Peyer's patch (tissue), 4 donors: ENCODE measurements at regions not wholly inside any gene's neighbourhood (a gene's known extent, or its start where the extent isn't known, plus 50 kb on each side); places are given as distances from the start of the nearest gene placed in this dataset.
"Not testable (repeated sequence)": the region's sequence is repeated elsewhere in the genome, so short reads cannot be mapped to it uniquely, and the experiment has no call there.

ENCODE experiments used
- DNase-seq, 3 donors: peaks; one replicate each; pipeline ENCODE4 v3.0.0-alpha.2; 2017 to 2019
- H3K27ac ChIP-seq, 4 donors: fragments of 200-600 bp; sonication (generic); one replicate each; pipeline ENCODE4 v1.5.1; 2016 to 2019
- H3K27me3 ChIP-seq, 2 donors: fragments of 200-600 bp; sonication (generic); one replicate each; pipeline ENCODE4 v1.5.1; 2019
- H3K36me3 ChIP-seq, 3 donors: fragments of 200-600 bp; sonication (generic); one replicate each; pipeline ENCODE4 v1.5.1; 2016 to 2019
- H3K4me1 ChIP-seq, 4 donors: fragments of 200-600 bp; sonication (generic); one replicate each; pipeline ENCODE4 v1.5.1; 2016 to 2019
- H3K4me3 ChIP-seq, 4 donors: fragments of 200-600 bp; sonication (generic); 1 replicate in 3 of 4; 2 replicates in 1 of 4; pipeline ENCODE4 v1.5.1; 2016 to 2019; ENCODE audit warnings: mild to moderate bottlenecking in 1 of 4
- H3K9me3 ChIP-seq, 4 donors: fragments of 200-600 bp; sonication (generic); one replicate each; pipeline ENCODE4 v1.5.1; 2016 to 2019; ENCODE audit warnings: mild to moderate bottlenecking in 1 of 4
- POLR2A ChIP-seq, 2 donors: fragments of 450-650 bp; IDR thresholded peaks; one replicate each; pipeline ENCODE4 v1.5.1; 2017; ENCODE audit warnings: antibody characterized with exemption in 2 of 2, mild to moderate bottlenecking in 2 of 2, moderate library complexity in 2 of 2
- TF ChIP-seq, protein P1 (sequence below), 6 experiments: fragments of 450-650 bp in 4 of 6; fragments of 200-600 bp in 2 of 6; sonication (generic) in 1 of 6; IDR thresholded peaks; one replicate each; pipeline ENCODE4 v1.5.1; 2017 to 2019; ENCODE audit warnings: antibody characterized with exemption in 6 of 6, mild to moderate bottlenecking in 3 of 6, moderate library complexity in 1 of 6

DNA sequence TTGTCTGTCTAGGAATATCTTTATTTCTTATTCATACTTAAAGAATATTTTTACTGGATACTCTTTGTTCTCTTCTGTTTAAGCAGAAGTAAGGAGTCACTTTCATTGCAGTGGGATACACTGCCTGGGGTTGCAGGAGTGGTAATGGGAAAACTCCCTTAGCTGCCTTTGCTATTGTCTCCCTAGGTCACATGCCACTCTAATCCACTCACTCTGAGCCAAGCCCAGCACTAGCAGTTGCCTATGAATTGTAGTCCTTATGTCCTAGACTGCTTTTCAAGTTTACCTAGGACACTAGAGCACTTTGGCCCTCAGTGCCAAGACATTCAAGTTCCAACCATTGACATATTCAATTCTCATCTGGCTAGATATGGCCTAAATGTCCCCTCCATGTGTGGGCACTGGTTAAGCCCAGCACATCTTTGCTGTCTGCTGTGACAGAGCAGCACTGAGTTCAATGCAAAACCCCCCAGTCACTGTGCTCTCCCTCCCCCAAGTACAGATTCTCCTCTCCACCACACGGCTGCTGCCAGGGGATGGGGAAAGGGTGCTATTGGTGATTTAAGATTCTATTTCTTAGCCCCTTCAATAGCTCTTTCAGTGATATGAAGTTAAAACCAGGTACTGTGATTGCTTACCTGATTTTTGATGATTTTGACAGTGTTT is 991.7 kb upstream of the KCND2 start:
- DNase-seq = no peak
- no peaks in the 10 kb centered on the region for H3K9me3 ChIP-seq
- no peaks in the 10 kb centered on the region for H3K36me3 ChIP-seq
- H3K4me1 ChIP-seq = no peaks in the 10 kb centered on the region
- H3K27me3 ChIP-seq = no peaks in the 10 kb centered on the region
- H3K27ac ChIP-seq = no peak overlapping the region
- TF ChIP-seq, protein P1, sequence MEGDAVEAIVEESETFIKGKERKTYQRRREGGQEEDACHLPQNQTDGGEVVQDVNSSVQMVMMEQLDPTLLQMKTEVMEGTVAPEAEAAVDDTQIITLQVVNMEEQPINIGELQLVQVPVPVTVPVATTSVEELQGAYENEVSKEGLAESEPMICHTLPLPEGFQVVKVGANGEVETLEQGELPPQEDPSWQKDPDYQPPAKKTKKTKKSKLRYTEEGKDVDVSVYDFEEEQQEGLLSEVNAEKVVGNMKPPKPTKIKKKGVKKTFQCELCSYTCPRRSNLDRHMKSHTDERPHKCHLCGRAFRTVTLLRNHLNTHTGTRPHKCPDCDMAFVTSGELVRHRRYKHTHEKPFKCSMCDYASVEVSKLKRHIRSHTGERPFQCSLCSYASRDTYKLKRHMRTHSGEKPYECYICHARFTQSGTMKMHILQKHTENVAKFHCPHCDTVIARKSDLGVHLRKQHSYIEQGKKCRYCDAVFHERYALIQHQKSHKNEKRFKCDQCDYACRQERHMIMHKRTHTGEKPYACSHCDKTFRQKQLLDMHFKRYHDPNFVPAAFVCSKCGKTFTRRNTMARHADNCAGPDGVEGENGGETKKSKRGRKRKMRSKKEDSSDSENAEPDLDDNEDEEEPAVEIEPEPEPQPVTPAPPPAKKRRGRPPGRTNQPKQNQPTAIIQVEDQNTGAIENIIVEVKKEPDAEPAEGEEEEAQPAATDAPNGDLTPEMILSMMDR (IDR thresholded peaks at IDR 0.05) = no peak
- no peak for TF ChIP-seq POLR2A (IDR thresholded peaks at IDR 0.05)
- H3K4me3 ChIP-seq = no peak overlapping the region

DNA sequence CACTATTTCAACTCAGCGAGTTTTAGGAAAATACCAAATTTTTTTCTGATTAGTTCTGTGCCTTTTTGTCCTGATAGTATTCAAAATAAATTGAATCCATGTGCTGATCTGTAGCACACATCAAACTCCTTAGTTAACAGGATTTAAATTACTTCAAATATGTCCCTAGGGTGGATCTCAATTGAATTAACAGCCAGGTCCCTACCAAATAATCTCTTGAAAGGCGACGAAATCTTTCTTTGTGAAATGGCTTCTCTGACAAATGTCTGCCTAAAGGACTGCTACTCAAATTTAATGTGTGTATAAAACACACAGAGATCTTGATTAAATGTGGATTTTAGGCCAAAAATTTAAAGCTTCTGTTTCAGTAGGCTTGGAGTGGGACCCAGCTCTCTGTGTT is 989.6 kb upstream of the KCND2 start:
- H3K27ac ChIP-seq = no peak overlapping the region
- no peaks in the 10 kb centered on the region for H3K9me3 ChIP-seq
- H3K27me3 ChIP-seq = no peaks in the 10 kb centered on the region
- no peak for TF ChIP-seq POLR2A (IDR thresholded peaks at IDR 0.05)
- TF ChIP-seq, protein P1 (IDR thresholded peaks at IDR 0.05) = no peak
- H3K4me3 ChIP-seq = no peak overlapping the region
- no peak for DNase-seq
- no peaks in the 10 kb centered on the region for H3K36me3 ChIP-seq
- no peaks in the 10 kb centered on the region for H3K4me1 ChIP-seq

DNA sequence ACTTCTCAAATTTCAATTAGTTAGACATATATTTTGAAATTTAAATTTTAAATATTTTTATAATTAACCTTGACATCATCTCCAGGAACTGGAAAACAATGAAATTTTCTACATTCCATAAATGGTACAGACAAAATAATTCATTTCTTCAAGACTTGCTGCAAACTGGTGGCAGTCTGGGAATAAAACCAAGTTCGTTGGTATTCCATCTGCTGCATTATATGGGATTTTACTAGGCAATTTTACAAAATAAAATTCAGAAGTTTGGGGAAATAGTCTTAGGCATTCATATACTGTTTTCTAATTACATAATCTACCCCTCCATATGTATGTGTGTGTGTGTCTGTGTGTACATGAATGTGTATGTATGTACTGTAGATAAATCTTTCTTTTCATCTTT is 984.6 kb upstream of the KCND2 start:
- H3K4me1 ChIP-seq = no peaks in the 10 kb centered on the region
- H3K27ac ChIP-seq = no peak overlapping the region
- TF ChIP-seq, protein P1 (IDR thresholded peaks at IDR 0.05) = no peak
- no peak for TF ChIP-seq POLR2A (IDR thresholded peaks at IDR 0.05)
- DNase-seq = no peak
- no peaks in the 10 kb centered on the region for H3K9me3 ChIP-seq
- no peaks in the 10 kb centered on the region for H3K36me3 ChIP-seq
- H3K4me3 ChIP-seq = no peak overlapping the region
- no peaks in the 10 kb centered on the region for H3K27me3 ChIP-seq

DNA sequence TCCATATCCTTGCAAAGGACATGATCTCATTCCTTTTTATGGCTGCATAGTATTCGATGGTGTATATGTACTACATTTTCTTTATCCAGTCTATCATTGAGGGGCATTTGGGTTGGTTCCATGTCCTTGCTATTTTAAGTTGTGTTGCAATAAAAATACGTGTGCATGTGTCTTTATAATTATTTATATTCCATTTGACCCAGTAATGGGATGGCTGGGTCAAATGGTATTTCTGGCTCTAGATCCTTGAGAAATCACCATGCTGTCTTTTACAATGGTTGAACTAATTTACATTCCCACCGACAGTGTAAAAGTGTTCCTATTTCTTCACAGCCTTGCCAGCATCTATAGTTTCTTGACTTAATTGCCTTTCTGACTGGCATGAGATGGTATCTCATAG is 972.6 kb upstream of the KCND2 start:
- not testable (repeated sequence) for H3K4me3 ChIP-seq, H3K9me3 ChIP-seq, H3K27ac ChIP-seq, H3K36me3 ChIP-seq, DNase-seq, H3K27me3 ChIP-seq, H3K4me1 ChIP-seq

DNA sequence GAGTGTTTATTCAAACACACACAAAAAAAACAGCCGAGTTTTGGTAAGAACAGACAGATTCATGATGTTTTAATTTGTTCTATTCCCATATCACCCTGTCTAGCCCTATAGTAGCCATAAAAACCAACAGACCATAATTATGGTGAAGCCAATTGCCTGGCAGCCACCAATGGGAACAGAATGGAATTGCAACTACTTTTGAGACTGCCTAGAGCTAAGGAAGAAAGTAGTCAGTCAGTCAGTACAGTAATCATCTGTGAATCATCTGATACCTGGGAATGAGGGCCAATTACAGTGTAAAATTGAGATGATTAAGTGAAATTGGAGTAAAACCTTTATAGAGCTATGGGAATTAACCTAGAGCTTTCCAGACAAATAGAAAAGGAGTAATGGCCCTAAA is 952.7 kb upstream of the KCND2 start:
- no peak overlapping the region for H3K27ac ChIP-seq
- TF ChIP-seq, protein P1 (IDR thresholded peaks at IDR 0.05) = no peak
- TF ChIP-seq POLR2A (IDR thresholded peaks at IDR 0.05) = no peak
- no peaks in the 10 kb centered on the region for H3K9me3 ChIP-seq
- no peak overlapping the region for H3K4me3 ChIP-seq
- no peaks in the 10 kb centered on the region for H3K36me3 ChIP-seq
- DNase-seq = no peak
- no peaks in the 10 kb centered on the region for H3K27me3 ChIP-seq
- H3K4me1 ChIP-seq = no peaks in the 10 kb centered on the region

DNA sequence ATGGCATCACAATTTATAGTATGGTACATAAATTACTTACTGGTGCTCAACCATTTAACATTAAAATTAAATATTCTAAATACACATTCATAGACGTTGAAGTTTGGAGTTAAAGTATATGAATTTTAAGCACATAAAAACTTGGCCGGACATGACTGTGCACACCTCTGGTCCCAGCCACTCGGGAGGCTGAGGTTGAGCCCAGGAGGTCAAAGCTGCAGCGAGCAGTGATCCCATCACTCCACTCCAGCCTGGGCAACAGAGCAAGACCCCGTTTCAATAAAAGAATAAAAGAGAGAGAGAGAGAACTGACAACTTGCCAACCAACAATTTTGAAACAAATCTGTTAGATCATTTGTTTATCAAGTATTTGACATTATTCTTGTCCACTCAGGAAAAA is 943.3 kb upstream of the KCND2 start:
- H3K27me3 ChIP-seq = no peaks in the 10 kb centered on the region
- H3K9me3 ChIP-seq = no peaks in the 10 kb centered on the region
- H3K27ac ChIP-seq = no peak overlapping the region
- H3K4me3 ChIP-seq = no peak overlapping the region
- no peak for TF ChIP-seq POLR2A (IDR thresholded peaks at IDR 0.05)
- TF ChIP-seq, protein P1 (IDR thresholded peaks at IDR 0.05) = no peak
- no peak for DNase-seq
- H3K4me1 ChIP-seq = no peaks in the 10 kb centered on the region
- H3K36me3 ChIP-seq = no peaks in the 10 kb centered on the region
